Omental fat pad (tissue), 3 donors: ENCODE measurements at regions not wholly inside any gene's neighbourhood (a gene's known extent, or its start where the extent isn't known, plus 50 kb on each side); places are given as distances from the start of the nearest gene placed in this dataset.

Experiments used
- ATAC-seq: fragments of 150-250 bp; one replicate; pipeline ENCODE4 v1.9.1; 2016; ENCODE audit warnings: mild to moderate bottlenecking, moderate library complexity; ENCODE audit not compliant: low FRiP score
- DNase-seq: peaks from one replicate; pipeline ENCODE4 v3.0.0-alpha.2; 2019; ENCODE audit warnings: low spot score
- CTCF ChIP-seq, 3 donors: fragments of 450-650 bp; IDR thresholded peaks; one replicate each; pipeline ENCODE4 v1.5.1; 2016 to 2017; ENCODE audit warnings: antibody characterized with exemption in 3 of 3, mild to moderate bottlenecking in 3 of 3, moderate library complexity in 2 of 3

GRCh38 chr4:116860891-116861290 lies 224.5 kb downstream of the TRAM1L1 start:
- ATAC-seq (no peak), DNase-seq (no peak)
- no peak for TF ChIP-seq CTCF (IDR thresholded peaks at IDR 0.05)

GRCh38 chr4:116849620-116850019 lies 235.8 kb downstream of the TRAM1L1 start:
- TF ChIP-seq CTCF (IDR thresholded peaks at IDR 0.05): no peak
- DNase-seq: no peak

GRCh38 chr4:116847616-116848015 lies 237.8 kb downstream of the TRAM1L1 start:
- TF ChIP-seq CTCF (IDR thresholded peaks at IDR 0.05): no peak
- DNase-seq: no peak
- no peak for ATAC-seq

More at GRCh38 chr4:116849620-116850019, 235.8 kb downstream of the TRAM1L1 start:
- no peak for ATAC-seq

GRCh38 chr4:116839826-116840225 lies 245.6 kb downstream of the TRAM1L1 start:
- ATAC-seq (no peak), DNase-seq (no peak)
- no peak for TF ChIP-seq CTCF (IDR thresholded peaks at IDR 0.05)

GRCh38 chr4:116838609-116839008 lies 246.8 kb downstream of the TRAM1L1 start:
- DNase-seq: no peak
- TF ChIP-seq CTCF (IDR thresholded peaks at IDR 0.05): no peak
- no peak for ATAC-seq

GRCh38 chr4:116829187-116829586 lies 256.2 kb downstream of the TRAM1L1 start:
- TF ChIP-seq CTCF (IDR thresholded peaks at IDR 0.05): no peak
- DNase-seq: no peak
- no peak for ATAC-seq

GRCh38 chr4:116824172-116824571 lies 261.2 kb downstream of the TRAM1L1 start:
- DNase-seq (no peak), ATAC-seq (no peak)
- no peak for TF ChIP-seq CTCF (IDR thresholded peaks at IDR 0.05)
